HepG2 (cell line): ENCODE measurements at regions not wholly inside any gene's neighbourhood (a gene's known extent, or its start where the extent isn't known, plus 50 kb on each side); places are given as distances from the start of the nearest gene placed in this dataset.

Experiments
- BORCS8-MEF2B ChIP-seq: sonication (generic); formaldehyde crosslinking; IDR thresholded peaks from 2 replicates; pipeline ENCODE4 v1.8.0; 2022; ENCODE audit warnings: mild to moderate bottlenecking, missing genetic modification reagents
- DPF2 ChIP-seq: sonication (generic); formaldehyde crosslinking; IDR thresholded peaks from 2 replicates; pipeline ENCODE4 v1.4.0; 2020; ENCODE audit warnings: mild to moderate bottlenecking, low read depth, missing genetic modification reagents, borderline replicate concordance
- ETV6 ChIP-seq: sonication (generic); formaldehyde crosslinking; conservative IDR thresholded peaks from 2 replicates; pipeline ENCODE4 v1.4.0; 2020; ENCODE audit warnings: missing genetic modification reagents
- KAT2B ChIP-seq: fragments of 150-350 bp; IDR thresholded peaks from 2 replicates; pipeline ENCODE4 v1.6.1; 2014; ENCODE audit warnings: low read depth, low read length, borderline replicate concordance
- PRPF4 ChIP-seq: fragments of 200-400 bp; formaldehyde crosslinking; IDR thresholded peaks from 2 replicates; pipeline ENCODE4 v1.6.1; 2016; ENCODE audit warnings: low read length, low read depth; ENCODE audit not compliant: poor library complexity, severe bottlenecking
- RNF2 ChIP-seq: fragments of 450-650 bp; conservative IDR thresholded peaks from 2 replicates; pipeline ENCODE4 v1.6.1; 2016; ENCODE audit warnings: low read depth
- SALL1 ChIP-seq: sonication (generic); formaldehyde crosslinking; IDR thresholded peaks from 2 replicates; pipeline ENCODE4 v1.8.0; 2022; ENCODE audit warnings: mild to moderate bottlenecking, missing genetic modification reagents
- SIN3A ChIP-seq: IDR thresholded peaks from 2 replicates; pipeline ENCODE4 v1.6.1; 2011; ENCODE audit warnings: low read depth, mild to moderate bottlenecking, control low read depth, low read length, borderline replicate concordance
- SIX1 ChIP-seq: sonication (generic); formaldehyde crosslinking; IDR thresholded peaks from 2 replicates; pipeline ENCODE4 v1.4.0; 2020; ENCODE audit warnings: missing genetic modification reagents, borderline replicate concordance
- SP1 ChIP-seq, 2 experiments: fragments of 450-650 bp in 1 of 2; sonication (generic) in 1 of 2; formaldehyde crosslinking in 1 of 2; IDR thresholded peaks; 2 replicates each; pipeline versions ENCODE4 v1.4.0 to v1.6.1; 2016 to 2020; ENCODE audit warnings: missing genetic modification reagents in 1 of 2
- STAT6 ChIP-seq: sonication (generic); formaldehyde crosslinking; IDR thresholded peaks from 2 replicates; pipeline ENCODE4 v1.4.0; 2020; ENCODE audit warnings: missing genetic modification reagents, mild to moderate bottlenecking, borderline replicate concordance
- TCF7 ChIP-seq: sonication (generic); IDR thresholded peaks from 2 replicates; pipeline ENCODE4 v1.6.1; 2016; ENCODE audit warnings: antibody characterized with exemption, low read depth
- TIGD3 ChIP-seq: sonication (generic); formaldehyde crosslinking; IDR thresholded peaks from 2 replicates; pipeline ENCODE4 v1.5.1; 2020; ENCODE audit warnings: mild to moderate bottlenecking, missing genetic modification reagents, borderline replicate concordance
- TMF1 ChIP-seq: sonication (generic); formaldehyde crosslinking; IDR thresholded peaks from 2 replicates; pipeline ENCODE4 v1.8.1; 2022; ENCODE audit warnings: low read depth, missing genetic modification reagents
- ZFAT ChIP-seq: sonication (generic); formaldehyde crosslinking; conservative IDR thresholded peaks from 2 replicates; pipeline ENCODE4 v1.8.1; 2023; ENCODE audit warnings: missing genetic modification reagents, inconsistent platforms
- ZFP36 ChIP-seq: fragments of 150-350 bp; IDR thresholded peaks from 2 replicates; pipeline ENCODE4 v1.6.1; 2018; ENCODE audit warnings: borderline replicate concordance, low read length, low read depth; ENCODE audit not compliant: partially characterized antibody
- ZFP82 ChIP-seq: sonication (generic); formaldehyde crosslinking; IDR thresholded peaks from 2 replicates; pipeline ENCODE4 v1.5.1; 2020; ENCODE audit warnings: mild to moderate bottlenecking, missing genetic modification reagents, borderline replicate concordance
- ZNF101 ChIP-seq: sonication (generic); formaldehyde crosslinking; IDR thresholded peaks from 2 replicates; pipeline ENCODE4 v1.4.0; 2020; ENCODE audit warnings: mild to moderate bottlenecking, low read depth, missing genetic modification reagents, borderline replicate concordance
- ZNF121 ChIP-seq: sonication (generic); formaldehyde crosslinking; IDR thresholded peaks from 2 replicates; pipeline ENCODE4 v1.5.0; 2020; ENCODE audit warnings: mild to moderate bottlenecking, missing genetic modification reagents
- ZNF292 ChIP-seq: sonication (generic); formaldehyde crosslinking; IDR thresholded peaks from 2 replicates; pipeline ENCODE4 v1.8.1; 2022; ENCODE audit warnings: mild to moderate bottlenecking, low read depth, missing genetic modification reagents, borderline replicate concordance
- ZNF367 ChIP-seq: sonication (generic); formaldehyde crosslinking; IDR thresholded peaks from 2 replicates; pipeline ENCODE4 v1.4.0; 2020; ENCODE audit warnings: missing genetic modification reagents, borderline replicate concordance
- ZNF446 ChIP-seq: sonication (generic); formaldehyde crosslinking; IDR thresholded peaks from 2 replicates; pipeline ENCODE4 v1.5.0; 2020; ENCODE audit warnings: mild to moderate bottlenecking, missing genetic modification reagents
- ZNF501 ChIP-seq: sonication (generic); formaldehyde crosslinking; IDR thresholded peaks from 2 replicates; pipeline ENCODE4 v1.5.1; 2020; ENCODE audit warnings: mild to moderate bottlenecking, moderate library complexity, missing genetic modification reagents
- ZNF605 ChIP-seq: sonication (generic); formaldehyde crosslinking; IDR thresholded peaks from 2 replicates; pipeline ENCODE4 v1.8.0; 2022; ENCODE audit warnings: mild to moderate bottlenecking, missing genetic modification reagents
- ZNF747 ChIP-seq: sonication (generic); formaldehyde crosslinking; IDR thresholded peaks from 2 replicates; pipeline ENCODE4 v1.8.1; 2023; ENCODE audit warnings: missing genetic modification reagents, mild to moderate bottlenecking, borderline replicate concordance
- ZNF816 ChIP-seq: sonication (generic); formaldehyde crosslinking; IDR thresholded peaks from 2 replicates; pipeline ENCODE4 v1.8.0; 2022; ENCODE audit warnings: missing genetic modification reagents, mild to moderate bottlenecking, borderline replicate concordance
- ZNF841 ChIP-seq: sonication (generic); formaldehyde crosslinking; IDR thresholded peaks from 2 replicates; pipeline ENCODE4 v1.8.1; 2023; ENCODE audit warnings: missing genetic modification reagents, borderline replicate concordance

GRCh38 chr2:61764035-61764800 lies 89.6 kb downstream of the FAM161A start (continued):
- TF ChIP-seq SP1 (IDR thresholded peaks at IDR 0.05) (no peak), SP1 (CRISPR knock-in tag; IDR thresholded peaks at IDR 0.05) (peak; percentile 65), KAT2B (no peak), ZNF605 (peak; percentile 17; the same call in 1 of the 2 replicates), ZFAT (CRISPR knock-in tag) (peak; percentile 66; the same call in 1 of the 2 replicates), ZNF747 (CRISPR knock-in tag) (peak; percentile 86), ZFP82 (peak; percentile 48; the same call in 1 of the 2 replicates), SIX1 (CRISPR knock-in tag) (no peak), BORCS8-MEF2B (CRISPR knock-in tag) (peak; percentile 82; the same call in 1 of the 2 replicates), PRPF4 (no peak), ZNF367 (CRISPR knock-in tag) (peak; percentile 56; the same call in 1 of the 2 replicates), ZNF501 (peak; percentile 97), ZNF446 (peak; percentile 83), ZNF121 (CRISPR knock-in tag) (peak; percentile 66; the same call in 1 of the 2 replicates), ZNF292 (CRISPR knock-in tag) (peak; percentile 35; the same call in 1 of the 2 replicates), TMF1 (CRISPR knock-in tag) (peak; percentile 96), TIGD3 (CRISPR knock-in tag) (no peak), ZNF841 (CRISPR knock-in tag) (no peak), STAT6 (no peak), ZFP36 (no peak), ZNF816 (peak; percentile 81; the same call in 1 of the 2 replicates), ZNF101 (CRISPR knock-in tag) (no peak), ETV6 (CRISPR knock-in tag) (0 out of 2 replicates have a peak, but pooled peaks have one; percentile 52), TCF7 (no peak), SALL1 (CRISPR knock-in tag) (peak; percentile 69), RNF2 (peak; percentile 88), DPF2 (no peak), SIN3A (0 out of 2 replicates have a peak, but pooled peaks have one; percentile 36)
